ENCODE measurements at regions not wholly inside any gene's neighbourhood (a gene's known extent, or its start where the extent isn't known, plus 50 kb on each side); places are given as distances from the start of the nearest gene placed in this dataset.
"Not testable (repeated sequence)": the region's sequence is repeated elsewhere in the genome, so short reads cannot be mapped to it uniquely, and the experiment has no call there.

DNA sequence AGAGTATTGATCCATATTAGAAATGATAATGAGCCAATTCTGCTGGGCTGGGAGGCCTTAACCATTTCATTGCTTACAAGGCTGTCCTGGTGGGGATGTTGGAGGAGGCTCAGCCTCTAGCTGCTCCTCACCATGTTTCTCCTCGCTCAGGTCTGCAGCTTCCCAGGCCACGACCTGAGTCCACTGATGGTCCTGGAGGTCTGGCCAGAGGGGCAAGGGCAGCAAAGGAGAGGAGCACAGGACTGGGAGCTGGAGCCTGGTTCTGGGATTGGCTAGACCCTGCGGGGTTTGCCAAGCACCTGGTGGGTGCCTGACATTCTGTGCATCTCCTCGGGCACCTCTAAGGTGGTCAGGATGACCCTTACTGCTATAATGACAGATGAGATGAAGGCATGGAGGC, 92.6 kb downstream of the KIF26A start:
- DNase-seq: no peak

- no peak for DNase-seq
Measured at GRCh38 chr14:104232070-104232484, 93.7 kb downstream of the KIF26A start.

GRCh38 chr14:104234007-104234786, 95.8 kb downstream of the KIF26A start:
- DNase-seq: not testable (repeated sequence)

DNA sequence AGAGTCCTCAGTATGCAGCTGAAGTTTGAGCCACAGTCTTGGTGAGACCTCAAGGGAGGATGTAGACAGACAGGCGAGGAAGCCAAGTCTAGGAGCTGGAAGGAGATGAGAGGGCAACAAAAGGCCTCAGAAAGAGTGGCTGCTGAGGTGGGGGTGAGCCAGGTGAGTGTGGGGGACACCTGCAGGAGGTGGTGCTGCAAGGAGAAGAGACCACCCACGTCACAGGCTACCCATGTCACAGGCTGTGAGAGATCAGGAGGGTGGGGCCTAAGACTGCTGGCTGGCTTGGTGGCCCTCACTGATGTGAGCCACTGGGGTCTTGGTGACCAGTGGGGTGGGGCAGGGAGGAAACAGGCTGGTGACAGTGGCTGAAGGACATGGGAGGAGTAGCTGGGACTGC, 97.3 kb downstream of the KIF26A start:
- DNase-seq: no peak

GRCh38 chr14:104237651-104238423, 99.5 kb downstream of the KIF26A start:
- DNase-seq: no peak

GRCh38 chr14:104238424-104239184, 100.2 kb downstream of the KIF26A start:
- no peak for DNase-seq

- DNase-seq: no peak
Measured at GRCh38 chr14:104239185-104239775, 100.9 kb downstream of the KIF26A start.

DNA sequence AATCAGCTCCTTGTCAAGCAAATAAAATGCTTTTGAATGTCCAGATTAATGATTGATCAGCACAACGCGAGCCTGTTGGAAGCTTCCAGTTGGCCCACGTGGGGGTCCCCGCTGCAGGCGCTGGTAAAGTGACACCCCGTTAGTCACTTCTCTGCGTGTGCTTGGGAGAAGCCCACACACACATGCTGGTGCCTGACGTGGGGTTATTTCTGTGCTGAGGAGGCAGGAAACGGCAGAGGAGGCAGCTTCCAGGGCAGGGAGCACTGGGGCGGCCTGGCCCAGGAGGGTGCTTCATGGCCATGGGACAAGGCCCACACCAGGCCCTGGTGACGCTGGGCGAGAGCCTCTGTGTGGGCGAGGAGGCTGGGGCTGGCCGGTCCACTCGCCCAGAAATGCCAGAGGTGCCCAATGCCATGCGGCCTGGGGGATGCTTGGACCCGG, 101.5 kb downstream of the KIF26A start:
- no peak for DNase-seq

DNA sequence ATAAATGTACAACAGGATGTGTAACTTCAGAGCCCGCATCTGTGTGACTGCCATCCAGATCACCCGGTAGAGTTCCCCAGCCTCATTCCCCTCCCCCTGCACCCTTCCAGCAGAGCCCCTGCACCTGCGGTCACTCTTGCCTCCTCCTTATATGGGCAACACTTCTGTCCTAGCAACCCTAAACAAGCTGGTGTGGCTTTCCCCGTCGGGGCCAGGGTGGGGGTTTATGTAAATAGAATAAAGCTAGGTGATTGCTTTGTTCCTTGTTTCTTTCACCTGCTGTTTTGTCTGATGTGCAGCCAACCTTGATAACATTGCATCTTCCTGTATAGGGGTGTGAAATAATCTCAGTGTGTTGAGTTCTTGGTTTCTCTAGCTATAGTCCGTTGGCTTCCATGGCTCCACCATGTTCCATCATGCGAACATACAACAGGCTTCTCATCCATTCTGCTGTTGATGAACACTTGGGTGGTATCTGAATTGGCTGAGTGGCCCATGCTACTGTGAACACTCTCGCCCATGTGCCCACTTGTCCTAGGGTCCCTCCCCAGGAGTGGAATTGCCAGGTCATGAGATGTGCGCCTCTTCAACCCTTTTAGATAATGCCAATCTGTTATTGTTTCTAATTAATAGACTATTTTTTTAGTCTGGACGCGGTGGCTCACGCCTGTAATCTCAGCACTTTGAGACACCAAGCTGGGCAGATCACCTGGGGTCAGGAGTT, 102.2 kb downstream of the KIF26A start:
- DNase-seq: no peak

- DNase-seq: no peak
Measured at GRCh38 chr14:104243200-104243599, 104.8 kb downstream of the KIF26A start.

DNA sequence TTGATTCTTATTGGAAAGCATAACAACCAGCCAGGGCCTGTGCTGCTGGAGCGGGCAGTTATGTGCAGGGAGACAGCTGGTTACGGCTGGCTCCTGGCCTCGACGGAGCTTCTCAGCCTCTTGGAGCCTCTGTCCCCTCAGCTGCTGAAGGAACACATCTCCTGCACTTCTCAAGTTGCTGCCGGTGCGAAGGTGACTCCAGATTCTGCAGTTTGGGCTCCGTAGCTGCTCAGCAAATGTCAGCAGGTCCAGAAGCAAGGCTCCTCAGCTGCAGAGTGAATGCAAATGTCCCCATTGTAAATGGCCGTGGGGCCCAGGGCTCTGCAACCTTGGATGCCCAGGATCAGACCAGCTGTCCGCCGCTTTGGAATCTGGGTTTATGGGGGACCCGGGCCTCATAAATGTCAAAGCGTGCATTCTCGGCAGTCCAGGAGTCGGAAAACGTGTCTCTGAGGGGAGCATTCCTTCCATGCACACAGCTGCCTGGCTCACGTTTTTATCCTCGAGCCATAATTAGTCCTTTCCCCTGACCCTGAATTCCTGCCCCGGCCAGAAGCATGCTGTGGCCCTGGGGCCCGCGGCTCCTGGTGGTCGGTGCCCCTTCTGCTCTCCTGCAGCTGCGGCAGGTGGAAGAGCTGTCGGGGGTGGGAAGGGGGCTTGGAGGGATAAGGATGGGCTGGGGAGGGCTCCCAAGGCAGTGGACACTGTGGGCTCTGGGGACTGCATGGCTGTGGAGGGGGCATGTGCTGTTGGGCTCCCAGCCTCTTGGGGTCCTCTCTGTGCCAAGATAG, 106.0 kb downstream of the KIF26A start:
- DNase-seq: no peak

- no peak for DNase-seq
Measured at GRCh38 chr14:104245075-104245474, 106.7 kb downstream of the KIF26A start.

DNA sequence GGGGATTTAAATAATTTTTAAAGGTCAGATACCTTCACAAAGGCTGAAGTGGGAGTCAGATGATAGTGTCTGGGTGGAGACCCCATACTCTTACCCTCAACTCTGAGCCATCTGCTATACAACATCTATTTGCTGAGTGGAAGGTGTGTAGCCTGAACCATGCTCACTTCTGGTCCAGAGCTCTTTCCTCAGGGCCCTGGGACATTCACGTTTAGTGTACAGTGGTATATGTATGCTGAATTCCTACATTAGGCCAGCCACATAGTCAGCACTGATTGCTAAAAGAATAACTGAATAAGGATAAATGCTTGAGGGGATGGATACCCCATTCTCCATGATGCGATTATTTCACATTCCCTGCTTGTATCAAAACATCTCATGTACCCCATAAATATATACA, 107.3 kb downstream of the KIF26A start:
- no peak for DNase-seq

- DNase-seq: no peak
Measured at GRCh38 chr14:104246401-104247335, 108.3 kb downstream of the KIF26A start.

DNA sequence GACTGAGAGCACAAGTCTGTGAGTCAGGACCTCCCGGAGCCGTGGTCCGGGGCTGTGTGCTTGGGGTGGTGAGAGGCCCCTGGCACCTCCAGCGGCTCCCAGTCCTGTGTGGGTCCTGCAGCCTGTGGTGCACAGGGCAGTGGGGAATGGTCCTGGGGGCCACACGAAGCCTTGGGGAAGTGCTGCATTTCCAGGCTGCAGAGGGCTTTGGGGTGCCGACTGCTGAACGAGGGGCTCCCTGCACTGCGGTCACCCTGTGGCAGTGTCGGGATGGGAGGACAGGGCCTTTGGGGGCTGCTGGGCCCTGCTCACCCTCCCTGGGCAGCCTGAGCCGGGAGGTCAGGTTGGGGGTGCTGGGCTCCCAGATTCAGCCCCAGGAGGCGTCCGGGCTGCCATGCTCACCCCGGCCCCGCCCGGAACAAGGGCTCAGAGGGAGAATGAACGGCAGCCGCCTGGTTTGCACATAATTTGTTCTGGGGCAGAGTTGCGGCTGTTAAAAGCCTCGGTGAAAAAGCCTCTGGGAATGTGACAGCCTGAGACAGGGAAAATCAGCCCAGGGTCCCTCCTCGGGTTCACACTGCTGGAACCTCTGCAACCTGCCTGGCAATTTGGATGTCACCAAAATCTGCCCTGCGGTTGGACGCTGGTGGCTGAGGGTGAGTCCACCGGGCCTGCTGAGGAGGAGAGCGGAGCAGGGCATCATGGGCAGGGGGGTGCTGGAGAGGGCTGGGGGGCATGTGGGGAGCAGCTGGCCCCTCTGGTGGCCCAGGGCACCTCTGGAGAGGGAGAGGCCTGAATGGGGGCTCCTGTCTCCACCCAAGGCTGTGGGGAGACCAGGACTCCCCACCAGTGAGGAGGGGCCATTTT, 109.2 kb downstream of the KIF26A start:
- DNase-seq: no peak

- DNase-seq: no peak
Measured at GRCh38 chr14:104248203-104249055, 110.0 kb downstream of the KIF26A start.

GRCh38 chr14:104249089-104249488, 110.7 kb downstream of the KIF26A start:
- no peak for DNase-seq

DNA sequence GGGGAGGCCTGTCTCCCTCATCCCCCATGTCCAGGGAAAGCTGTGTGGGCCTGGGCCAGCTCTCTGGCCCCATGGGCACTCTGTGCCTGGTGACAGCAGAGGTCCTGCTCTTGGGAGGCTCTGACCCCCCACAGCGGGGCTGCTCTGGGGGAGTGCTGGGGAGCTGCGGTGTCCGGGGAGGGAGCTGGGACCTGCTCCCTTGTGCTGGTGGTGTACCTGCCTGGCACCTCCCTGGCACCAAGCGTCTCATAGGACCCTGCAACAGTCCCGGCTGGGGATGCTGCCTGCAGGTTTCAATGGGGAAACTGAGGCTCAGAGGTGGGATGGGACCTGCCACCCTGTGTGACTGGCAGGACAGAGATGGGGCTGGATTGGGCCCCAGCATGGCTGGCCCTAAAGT, 111.3 kb downstream of the KIF26A start:
- DNase-seq: no peak

Data from NCI-H1436 (cell line).